HepG2 (cell line): ENCODE measurements at regions not wholly inside any gene's neighbourhood (a gene's known extent, or its start where the extent isn't known, plus 50 kb on each side); places are given as distances from the start of the nearest gene placed in this dataset.

Experiments used
- ATAC-seq: fragments of 200-7000 bp; cut with Tn5 transposase; 3 replicates; pipeline ENCODE4 v1.9.1; 2020; ENCODE audit warnings: mild to moderate bottlenecking, moderate library complexity
- BruUV-seq: library from RNA; stranded (reverse); fragments of 400-500 nt; replicated peaks from 2 replicates; lab custom pipeline; 2021; lab: Mats Ljungman, UMichigan
- CTCF ChIA-PET: fragments of 300-600 bp; formaldehyde crosslinking; extraction: SDS; loops from one replicate; lab custom pipeline; 2021; ENCODE audit warnings: low total read pairs, inconsistent platforms, low intra/inter-chr PET ratio; lab: Yijun Ruan, JAX
- POLR2A ChIA-PET: fragments of 350-600 bp; sonication (Branson Sonifier 250); formaldehyde crosslinking; loops from one replicate; lab custom pipeline; 2020; ENCODE audit warnings: antibody characterized with exemption, inconsistent platforms; lab: Yijun Ruan, JAX
- DNase-seq: peaks from one replicate; pipeline ENCODE4 v3.0.0-alpha.2; 2015; ENCODE audit warnings: low spot score
- FAIRE-seq: peaks from 3 replicates; lab custom pipeline; 2011; peaks lifted over from hg19 to GRCh38; lab: Jason Lieb, UNC
- H2AFZ ChIP-seq: one replicate; pipeline ENCODE4 v1.6.1; 2011; ENCODE audit warnings: low read length, inconsistent platforms
- H3K27ac ChIP-seq: fragments of 300-600 bp; 3 replicates; pipeline ENCODE4 v1.8.0; 2011; ENCODE audit warnings: mixed run types, mild to moderate bottlenecking, mixed read lengths, low read length, inconsistent platforms; ENCODE audit not compliant: insufficient read depth; ENCODE audit errors: extremely low read length
- H3K27me3 ChIP-seq, 2 experiments: fragments of 200-600 bp in 1 of 2; 2 replicates in 1 of 2; 3 replicates in 1 of 2; pipeline versions ENCODE4 v1.6.0 to v1.8.0; 2011; ENCODE audit warnings: low read length in 2 of 2, mild to moderate bottlenecking in 2 of 2, moderate library complexity in 2 of 2, inconsistent platforms in 1 of 2; ENCODE audit not compliant: insufficient read depth in 2 of 2, control insufficient read depth in 1 of 2
- H3K36me3 ChIP-seq, 2 experiments: fragments of 200-600 bp in 1 of 2; replicated peaks in 1 of 2; 2 replicates in 1 of 2; 3 replicates in 1 of 2; pipeline versions ENCODE4 v1.5.1 to v1.8.0; 2011; ENCODE audit warnings: low read length in 2 of 2, inconsistent platforms in 1 of 2; ENCODE audit not compliant: insufficient read depth in 2 of 2, control insufficient read depth in 1 of 2
- H3K4me1 ChIP-seq: 2 replicates; pipeline ENCODE4 v1.5.1; 2012; ENCODE audit warnings: low read length, inconsistent platforms; ENCODE audit not compliant: insufficient read depth
- H3K4me2 ChIP-seq: 2 replicates; pipeline ENCODE4 v1.6.0; 2011; ENCODE audit warnings: low read depth, low read length, inconsistent platforms
- H3K4me3 ChIP-seq, 3 experiments: fragments of 200-600 bp in 1 of 3; sonication (generic), shearing (Covaris generic) in 1 of 3; replicated peaks in 1 of 3; 2 replicates each; pipeline ENCODE4 v1.5.1; 2011 to 2016; ENCODE audit warnings: low read length in 3 of 3, inconsistent platforms in 2 of 3, low read depth in 2 of 3, mild to moderate bottlenecking in 2 of 3, control low read depth in 1 of 3, mixed read lengths in 1 of 3; ENCODE audit not compliant: insufficient read depth in 1 of 3
- H3K79me2 ChIP-seq: one replicate; pipeline ENCODE4 v1.6.1; 2011; ENCODE audit warnings: low read length, inconsistent platforms; ENCODE audit not compliant: insufficient read depth
- H3K9ac ChIP-seq: 2 replicates; pipeline ENCODE4 v1.6.0; 2011; ENCODE audit warnings: mild to moderate bottlenecking, low read depth, low read length, inconsistent platforms; ENCODE audit not compliant: insufficient read depth
- H3K9me3 ChIP-seq: 2 replicates; pipeline ENCODE4 v1.5.1; 2012; ENCODE audit warnings: mild to moderate bottlenecking, low read length
- H4K20me1 ChIP-seq: 2 replicates; pipeline ENCODE4 v1.6.0; 2011; ENCODE audit warnings: inconsistent platforms, mild to moderate bottlenecking, low read length, moderate library complexity; ENCODE audit not compliant: insufficient read depth
- BCLAF1 ChIP-seq: fragments of 450-650 bp; IDR thresholded peaks from 2 replicates; pipeline ENCODE4 v1.6.1; 2017; ENCODE audit warnings: mild to moderate bottlenecking
- CBX2 ChIP-seq, 2 experiments: fragments of 200-600 bp in 1 of 2; sonication (generic); formaldehyde crosslinking in 1 of 2; IDR thresholded peaks; 2 replicates each; pipeline versions ENCODE4 v1.7.0 to v1.8.1; 2018 to 2022; ENCODE audit warnings: low read depth in 2 of 2, low read length in 1 of 2, mild to moderate bottlenecking in 1 of 2, missing genetic modification reagents in 1 of 2
- FOXO4 ChIP-seq: sonication (generic); formaldehyde crosslinking; conservative IDR thresholded peaks from 2 replicates; pipeline ENCODE4 v1.8.1; 2023; ENCODE audit warnings: missing genetic modification reagents
- HNRNPUL1 ChIP-seq: fragments of 200-400 bp; formaldehyde crosslinking; IDR thresholded peaks from 2 replicates; pipeline ENCODE4 v1.6.1; 2017; ENCODE audit warnings: low read depth, mild to moderate bottlenecking, low read length, moderate library complexity
- IRX3 ChIP-seq: sonication (generic); formaldehyde crosslinking; IDR thresholded peaks from 2 replicates; pipeline ENCODE4 v1.8.1; 2023; ENCODE audit warnings: mild to moderate bottlenecking, low read depth, missing genetic modification reagents, borderline replicate concordance
- NFE2L1 ChIP-seq: sonication (generic); formaldehyde crosslinking; IDR thresholded peaks from 2 replicates; pipeline ENCODE4 v1.4.0; 2020; ENCODE audit warnings: missing genetic modification reagents, mild to moderate bottlenecking, borderline replicate concordance
- PAF1 ChIP-seq: IDR thresholded peaks from 2 replicates; pipeline ENCODE4 v1.6.1; 2016; ENCODE audit warnings: missing genetic modification reagents, missing compliant biosample characterization
- ZNF138 ChIP-seq: sonication (generic); formaldehyde crosslinking; IDR thresholded peaks from 2 replicates; pipeline ENCODE4 v1.5.0; 2020; ENCODE audit warnings: mild to moderate bottlenecking, low read depth, missing genetic modification reagents
- ZNF17 ChIP-seq: sonication (generic); formaldehyde crosslinking; IDR thresholded peaks from 2 replicates; pipeline ENCODE4 v1.5.0; 2020; ENCODE audit warnings: mild to moderate bottlenecking, missing genetic modification reagents
- ZNF333 ChIP-seq: sonication (generic); formaldehyde crosslinking; IDR thresholded peaks from 2 replicates; pipeline ENCODE4 v1.4.0; 2020; ENCODE audit warnings: mild to moderate bottlenecking, missing genetic modification reagents, borderline replicate concordance
- ZNF503 ChIP-seq: sonication (generic); formaldehyde crosslinking; IDR thresholded peaks from 2 replicates; pipeline ENCODE4 v1.4.0; 2020; ENCODE audit warnings: missing genetic modification reagents
- WGBS: methylation state at CpG from one replicate; pipeline ENCODE4 v1.1.6; 2017; ENCODE audit warnings: low lambda C conversion rate; 5-methylcytosine and 5-hydroxymethylcytosine counted together
- in situ Hi-C: cut with HindIII; loops from 2 replicates; pipeline ENCODE4 v1.10.0; 2017; ENCODE audit warnings: low pct_unique_long_range_greater_than_20kb; ENCODE audit not compliant: extremely low pct_ligation_motif_present
- intact Hi-C: fragments of 100-400 bp; cut with micrococcal nuclease; formaldehyde crosslinking; loops from one replicate; pipeline ENCODE4 v1.10.0; 2022; ENCODE audit not compliant: unreplicated experiment

GRCh38 chr12:12007713-12008231 lies 63.0 kb upstream of the BCL2L14 start:
- Histone ChIP-seq H3K4me1 (no peaks in the 10 kb centered on the region), H3K4me3 (no peak overlapping the region), H3K9ac (no peak overlapping the region), H3K27me3 (peaks cover 4 to 28% of the 10 kb centered on the region in 2 experiments; a peak in 3 of 5 replicates), H3K36me3 (no peaks in the 10 kb centered on the region), H3K79me2 (no peaks in the 10 kb centered on the region), H3K4me2 (no peak overlapping the region), H4K20me1 (no peaks in the 10 kb centered on the region), H3K9me3 (no peaks in the 10 kb centered on the region), H2AFZ (no peak overlapping the region), H3K27ac (no peak overlapping the region)
- in situ Hi-C loops (no loop called here), intact Hi-C loops (no loop called here)
- no TSS peak for BruUV-seq
- DNase-seq (no peak), ATAC-seq (no peak), FAIRE-seq (no peak)
- CTCF ChIA-PET: no interaction called here
- WGBS: 40% methylated on average over 9 of the region's 9 CpGs
- POLR2A ChIA-PET: no interaction called here
- no peak for TF ChIP-seq BCLAF1
- no peak for TF ChIP-seq IRX3
- TF ChIP-seq FOXO4 (CRISPR knock-in tag): no peak
- TF ChIP-seq ZNF17 (CRISPR knock-in tag): no peak
- TF ChIP-seq CBX2 (IDR thresholded peaks at IDR 0.05; ENCODE audit: low read depth, low read length): no peak
- TF ChIP-seq CBX2 (CRISPR knock-in tag; IDR thresholded peaks at IDR 0.05; ENCODE audit: low read depth): no peak
- TF ChIP-seq ZNF503 (CRISPR knock-in tag): no peak
- TF ChIP-seq HNRNPUL1: no peak
- TF ChIP-seq NFE2L1 (CRISPR knock-in tag): no peak
- no peak for TF ChIP-seq ZNF138 (CRISPR knock-in tag)
- no peak for TF ChIP-seq PAF1 (CRISPR knock-in tag)
- no peak for TF ChIP-seq ZNF333 (CRISPR knock-in tag)
